ENCODE measurements at regions not wholly inside any gene's neighbourhood (a gene's known extent, or its start where the extent isn't known, plus 50 kb on each side); places are given as distances from the start of the nearest gene placed in this dataset.

DNA sequence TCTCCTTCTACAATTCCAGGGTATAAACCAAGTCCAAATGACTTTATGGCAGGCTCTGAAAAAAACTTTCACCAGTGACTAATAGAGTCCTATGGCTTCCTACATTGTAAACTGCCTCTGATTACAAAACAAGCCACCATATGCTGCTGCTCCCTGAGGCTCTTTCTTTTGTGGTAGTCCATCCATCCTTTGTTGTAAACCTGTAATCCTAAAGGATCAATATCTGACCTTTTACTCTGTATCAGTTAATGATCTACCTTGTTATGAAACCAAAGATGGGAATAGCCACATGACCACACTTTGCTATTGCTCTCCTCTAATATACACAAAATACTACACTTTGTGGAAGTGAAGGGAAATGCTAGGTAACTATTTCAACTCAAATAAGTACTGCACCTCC, 434.7 kb upstream of the AGTR1 start:
- TF ChIP-seq, protein P1, sequence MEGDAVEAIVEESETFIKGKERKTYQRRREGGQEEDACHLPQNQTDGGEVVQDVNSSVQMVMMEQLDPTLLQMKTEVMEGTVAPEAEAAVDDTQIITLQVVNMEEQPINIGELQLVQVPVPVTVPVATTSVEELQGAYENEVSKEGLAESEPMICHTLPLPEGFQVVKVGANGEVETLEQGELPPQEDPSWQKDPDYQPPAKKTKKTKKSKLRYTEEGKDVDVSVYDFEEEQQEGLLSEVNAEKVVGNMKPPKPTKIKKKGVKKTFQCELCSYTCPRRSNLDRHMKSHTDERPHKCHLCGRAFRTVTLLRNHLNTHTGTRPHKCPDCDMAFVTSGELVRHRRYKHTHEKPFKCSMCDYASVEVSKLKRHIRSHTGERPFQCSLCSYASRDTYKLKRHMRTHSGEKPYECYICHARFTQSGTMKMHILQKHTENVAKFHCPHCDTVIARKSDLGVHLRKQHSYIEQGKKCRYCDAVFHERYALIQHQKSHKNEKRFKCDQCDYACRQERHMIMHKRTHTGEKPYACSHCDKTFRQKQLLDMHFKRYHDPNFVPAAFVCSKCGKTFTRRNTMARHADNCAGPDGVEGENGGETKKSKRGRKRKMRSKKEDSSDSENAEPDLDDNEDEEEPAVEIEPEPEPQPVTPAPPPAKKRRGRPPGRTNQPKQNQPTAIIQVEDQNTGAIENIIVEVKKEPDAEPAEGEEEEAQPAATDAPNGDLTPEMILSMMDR (IDR thresholded peaks at IDR 0.05; ENCODE audit: insufficient read depth, low read length, poor library complexity, severe bottlenecking): no peak
- TF ChIP-seq EZH2phosphoT487 (conservative IDR thresholded peaks at IDR 0.05; ENCODE audit: low read length): no peak
